ENCODE measurements at regions not wholly inside any gene's neighbourhood (a gene's known extent, or its start where the extent isn't known, plus 50 kb on each side); places are given as distances from the start of the nearest gene placed in this dataset.

GRCh38 chr13:84211048-84211447 lies 328.8 kb upstream of the SLITRK1 start:
- DNase-seq (ENCODE audit: low read depth, low spot score), result no peak

GRCh38 chr13:84208246-84208910 lies 326.1 kb upstream of the SLITRK1 start:
- DNase-seq (ENCODE audit: low read depth, low spot score), result no peak

- DNase-seq (ENCODE audit: low read depth, low spot score), result no peak
Measured at GRCh38 chr13:84207509-84207908, 325.2 kb upstream of the SLITRK1 start.

- DNase-seq (ENCODE audit: low read depth, low spot score), result no peak
Measured at GRCh38 chr13:84200971-84201370, 318.7 kb upstream of the SLITRK1 start.

- DNase-seq (ENCODE audit: low read depth, low spot score), result no peak
Measured at GRCh38 chr13:84192125-84192524, 309.9 kb upstream of the SLITRK1 start.

- no peak for DNase-seq (ENCODE audit: low read depth, low spot score)
Measured at GRCh38 chr13:84191139-84191538, 308.9 kb upstream of the SLITRK1 start.

GRCh38 chr13:84187626-84188025 lies 305.4 kb upstream of the SLITRK1 start:
- DNase-seq (ENCODE audit: low read depth, low spot score), result no peak

GRCh38 chr13:84139561-84140158 lies 257.4 kb upstream of the SLITRK1 start:
- DNase-seq (ENCODE audit: low read depth, low spot score), result no peak

GRCh38 chr13:84137292-84137691 lies 255.0 kb upstream of the SLITRK1 start:
- peak; percentile 9 for DNase-seq (ENCODE audit: low read depth, low spot score)

- no peak for DNase-seq (ENCODE audit: low read depth, low spot score)
Measured at GRCh38 chr13:84136582-84136981, 254.3 kb upstream of the SLITRK1 start.

GRCh38 chr13:84132491-84132890 lies 250.2 kb upstream of the SLITRK1 start:
- no peak for DNase-seq (ENCODE audit: low read depth, low spot score)

- DNase-seq (ENCODE audit: low read depth, low spot score), result no peak
Measured at GRCh38 chr13:84131249-84131648, 249.0 kb upstream of the SLITRK1 start.

- DNase-seq (ENCODE audit: low read depth, low spot score), result no peak
Measured at GRCh38 chr13:84130495-84131114, 248.3 kb upstream of the SLITRK1 start.

GRCh38 chr13:84129966-84130365 lies 247.7 kb upstream of the SLITRK1 start:
- DNase-seq (ENCODE audit: low read depth, low spot score), result no peak

- DNase-seq (ENCODE audit: low read depth, low spot score), result no peak
Measured at GRCh38 chr13:84127597-84128128, 245.4 kb upstream of the SLITRK1 start.

GRCh38 chr13:84126671-84127171 lies 244.4 kb upstream of the SLITRK1 start:
- no peak for DNase-seq (ENCODE audit: low read depth, low spot score)

- DNase-seq (ENCODE audit: low read depth, low spot score), result no peak
Measured at GRCh38 chr13:84121456-84121855, 239.2 kb upstream of the SLITRK1 start.

- DNase-seq (ENCODE audit: low read depth, low spot score), result no peak
Measured at GRCh38 chr13:84118839-84119409, 236.7 kb upstream of the SLITRK1 start.

GRCh38 chr13:84098273-84098672 lies 216.0 kb upstream of the SLITRK1 start:
- DNase-seq (ENCODE audit: low read depth, low spot score), result no peak

- DNase-seq (ENCODE audit: low read depth, low spot score), result no peak
Measured at GRCh38 chr13:84097148-84097547, 214.9 kb upstream of the SLITRK1 start.

GRCh38 chr13:84096216-84096615 lies 213.9 kb upstream of the SLITRK1 start:
- DNase-seq (ENCODE audit: low read depth, low spot score), result no peak

GRCh38 chr13:84088996-84089395 lies 206.7 kb upstream of the SLITRK1 start:
- no peak for DNase-seq (ENCODE audit: low read depth, low spot score)

GRCh38 chr13:84086847-84087162 lies 204.5 kb upstream of the SLITRK1 start:
- DNase-seq (ENCODE audit: low read depth, low spot score), result no peak
